Keratinocyte (primary cell): ENCODE measurements at regions not wholly inside any gene's neighbourhood (a gene's known extent, or its start where the extent isn't known, plus 50 kb on each side); places are given as distances from the start of the nearest gene placed in this dataset.

ENCODE experiments used
- DNase-seq: peaks from one replicate; pipeline ENCODE4 v3.0.0-alpha.2; 2011; ENCODE audit warnings: low read depth, missing footprints, low spot score
- FAIRE-seq: peaks from 2 replicates; lab custom pipeline; 2011; peaks lifted over from hg19 to GRCh38; lab: Jason Lieb, UNC
- H2AFZ ChIP-seq: 2 replicates; pipeline ENCODE4 v1.6.0; 2012; ENCODE audit warnings: low read length, control low read depth, inconsistent platforms; ENCODE audit not compliant: control insufficient read depth
- H3K27ac ChIP-seq: 2 replicates; pipeline ENCODE4 v1.5.1; 2011; ENCODE audit warnings: low read length; ENCODE audit not compliant: control insufficient read depth, insufficient read depth
- H3K27me3 ChIP-seq: 3 replicates; pipeline ENCODE4 v1.6.0; 2011; ENCODE audit warnings: low read length; ENCODE audit not compliant: control insufficient read depth, insufficient read depth; ENCODE audit errors: extremely low read depth
- H3K36me3 ChIP-seq, 2 experiments: 2 replicates in 1 of 2; 3 replicates in 1 of 2; pipeline ENCODE4 v1.5.1; 2011; ENCODE audit warnings: low read length in 2 of 2, mild to moderate bottlenecking in 1 of 2; ENCODE audit not compliant: control insufficient read depth in 2 of 2, insufficient read depth in 2 of 2; ENCODE audit errors: extremely low read depth in 1 of 2
- H3K4me1 ChIP-seq: 3 replicates; pipeline ENCODE4 v1.5.1; 2011; ENCODE audit warnings: low read length; ENCODE audit not compliant: control insufficient read depth, insufficient read depth; ENCODE audit errors: extremely low read depth
- H3K4me2 ChIP-seq: 3 replicates; pipeline ENCODE4 v1.6.0; 2011; ENCODE audit warnings: low read depth, low read length; ENCODE audit not compliant: control insufficient read depth, insufficient read depth; ENCODE audit errors: extremely low read depth
- H3K4me3 ChIP-seq, 3 experiments: fragments of 200-600 bp in 1 of 3; sonication (generic) in 1 of 3; 2 replicates in 2 of 3; 3 replicates in 1 of 3; pipeline ENCODE4 v1.5.1; 2011 to 2016; ENCODE audit warnings: low read length in 3 of 3, mild to moderate bottlenecking in 3 of 3, control low read depth in 2 of 3, inconsistent platforms in 1 of 3, low read depth in 1 of 3, mixed read lengths in 1 of 3, mixed run types in 1 of 3, moderate library complexity in 1 of 3; ENCODE audit not compliant: control insufficient read depth in 2 of 3, insufficient read depth in 2 of 3; ENCODE audit errors: extremely low read depth in 1 of 3
- H3K79me2 ChIP-seq: 2 replicates; pipeline ENCODE4 v1.6.0; 2012; ENCODE audit warnings: low read length; ENCODE audit not compliant: control insufficient read depth, insufficient read depth
- H3K9ac ChIP-seq: 3 replicates; pipeline ENCODE4 v1.6.0; 2011; ENCODE audit warnings: low read length; ENCODE audit not compliant: control insufficient read depth, insufficient read depth; ENCODE audit errors: extremely low read depth
- H3K9me1 ChIP-seq: 3 replicates; pipeline ENCODE4 v1.6.0; 2011; ENCODE audit warnings: low read length; ENCODE audit not compliant: control insufficient read depth, insufficient read depth; ENCODE audit errors: extremely low read depth
- H3K9me3 ChIP-seq: 2 replicates; pipeline ENCODE4 v1.5.1; 2012; ENCODE audit warnings: low read depth, low read length; ENCODE audit not compliant: control insufficient read depth
- H4K20me1 ChIP-seq: 3 replicates; pipeline ENCODE4 v1.6.0; 2011; ENCODE audit warnings: low read length; ENCODE audit not compliant: control insufficient read depth, insufficient read depth; ENCODE audit errors: extremely low read depth
- CTCF ChIP-seq, 3 experiments: IDR thresholded peaks in 1 of 3; conservative IDR thresholded peaks in 1 of 3; optimal IDR thresholded peaks in 1 of 3; 2 replicates in 2 of 3; 3 replicates in 1 of 3; pipeline versions ENCODE3 to v1.5.1; 2011; ENCODE audit warnings: low read length in 3 of 3, mild to moderate bottlenecking in 3 of 3, moderate library complexity in 2 of 3, control low read depth in 1 of 3, inconsistent platforms in 1 of 3; ENCODE audit not compliant: insufficient read depth in 2 of 3; ENCODE audit errors: extremely low read depth in 1 of 3
- EZH2 ChIP-seq: IDR thresholded peaks from one replicate; pipeline ENCODE4 v1.6.1; 2012; ENCODE audit warnings: inconsistent platforms, mild to moderate bottlenecking, low read length, moderate library complexity
- dilution Hi-C: fragments of 300-500 bp; cut with MboI; formaldehyde crosslinking; loops from one replicate; pipeline ENCODE4 v1.7.0; 2020; ENCODE audit warnings: low sequenced_read_pairs; ENCODE audit not compliant: extremely low pct_ligation_motif_present

GRCh38 chr2:237196866-237197618 lies 111.4 kb downstream of the COPS8 start:
- Histone ChIP-seq H4K20me1 (no peaks in the 10 kb centered on the region), H3K4me1 (no peaks in the 10 kb centered on the region)

GRCh38 chr2:237198164-237198855 lies 112.6 kb downstream of the COPS8 start:
- Histone ChIP-seq H3K27ac (no peak overlapping the region), H3K79me2 (no peaks in the 10 kb centered on the region), H2AFZ (no peak overlapping the region), H3K9ac (no peak overlapping the region), H3K4me1 (no peaks in the 10 kb centered on the region), H3K9me3 (no peaks in the 10 kb centered on the region), H3K4me2 (no peak overlapping the region), H3K36me3 (no peaks in the 10 kb centered on the region), H3K27me3 (peaks cover 27% of the 10 kb centered on the region), H4K20me1 (no peaks in the 10 kb centered on the region), H3K9me1 (no peaks in the 10 kb centered on the region), H3K4me3 (no peak overlapping the region)
- FAIRE-seq (no peak), DNase-seq (no peak)
- dilution Hi-C loops, result no loop called here
- TF ChIP-seq EZH2 (no peak), CTCF (optimal IDR thresholded peaks at IDR 0.05 in 1 of 3, IDR thresholded peaks at IDR 0.05 in 1 of 3, conservative IDR thresholded peaks at IDR 0.05 in 1 of 3; ENCODE audit: extremely low read depth in 1 of 3, insufficient read depth in 2 of 3, low read length in 3 of 3) (no peak)

More at GRCh38 chr2:237196866-237197618, 111.4 kb downstream of the COPS8 start:
- no peaks in the 10 kb centered on the region for H3K9me3 ChIP-seq
- FAIRE-seq, result no peak
- peaks cover 22% of the 10 kb centered on the region for H3K27me3 ChIP-seq
- dilution Hi-C loops, result no loop called here
- no peak for TF ChIP-seq EZH2
- no peak for TF ChIP-seq CTCF (optimal IDR thresholded peaks at IDR 0.05 in 1 of 3, IDR thresholded peaks at IDR 0.05 in 1 of 3, conservative IDR thresholded peaks at IDR 0.05 in 1 of 3; ENCODE audit: extremely low read depth in 1 of 3, insufficient read depth in 2 of 3, low read length in 3 of 3)
- DNase-seq, result no peak
- H3K4me2 ChIP-seq, result no peak overlapping the region
- no peak overlapping the region for H3K4me3 ChIP-seq
- no peaks in the 10 kb centered on the region for H3K36me3 ChIP-seq
- no peaks in the 10 kb centered on the region for H3K79me2 ChIP-seq
- H3K9ac ChIP-seq, result no peak overlapping the region
- H3K9me1 ChIP-seq, result no peaks in the 10 kb centered on the region
- H2AFZ ChIP-seq, result no peak overlapping the region
- no peak overlapping the region for H3K27ac ChIP-seq
